Epithelial cell of esophagus (primary cell): ENCODE measurements at regions not wholly inside any gene's neighbourhood (a gene's known extent, or its start where the extent isn't known, plus 50 kb on each side); places are given as distances from the start of the nearest gene placed in this dataset.

Experiments used
- DNase-seq: peaks from one replicate; pipeline ENCODE4 v3.0.0; 2010; ENCODE audit warnings: low read depth
- H3K4me3 ChIP-seq: 2 replicates; pipeline ENCODE4 v1.5.1; 2011; ENCODE audit warnings: mild to moderate bottlenecking, low read length, control low read depth
- TF ChIP-seq, protein P1 (sequence below): IDR thresholded peaks from 2 replicates; pipeline ENCODE4 v1.5.1; 2011; ENCODE audit warnings: low read depth, mild to moderate bottlenecking, low read length, control low read depth, inconsistent platforms; ENCODE audit not compliant: insufficient read depth; ENCODE audit errors: missing control alignments

DNA sequence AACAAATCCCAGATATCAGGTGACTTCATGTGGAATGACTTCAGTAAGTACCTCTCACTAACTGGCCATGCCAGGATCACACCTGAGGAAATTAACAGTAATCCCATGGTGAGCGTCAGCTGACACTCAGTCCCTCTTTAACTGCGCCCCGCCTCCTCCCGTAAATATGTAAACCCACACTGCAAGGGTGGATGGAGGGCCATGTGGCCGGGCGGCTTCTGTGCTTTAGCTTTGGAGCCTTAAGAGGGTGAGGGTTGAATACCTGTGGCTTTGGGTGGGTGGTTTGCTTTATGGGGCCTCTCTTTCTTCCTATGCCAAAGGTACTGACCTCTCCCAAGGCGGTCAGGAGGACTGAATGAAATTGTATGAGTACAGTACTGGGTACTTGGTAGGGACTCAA is 141.7 kb downstream of the MRM1 start:
- TF ChIP-seq, protein P1, sequence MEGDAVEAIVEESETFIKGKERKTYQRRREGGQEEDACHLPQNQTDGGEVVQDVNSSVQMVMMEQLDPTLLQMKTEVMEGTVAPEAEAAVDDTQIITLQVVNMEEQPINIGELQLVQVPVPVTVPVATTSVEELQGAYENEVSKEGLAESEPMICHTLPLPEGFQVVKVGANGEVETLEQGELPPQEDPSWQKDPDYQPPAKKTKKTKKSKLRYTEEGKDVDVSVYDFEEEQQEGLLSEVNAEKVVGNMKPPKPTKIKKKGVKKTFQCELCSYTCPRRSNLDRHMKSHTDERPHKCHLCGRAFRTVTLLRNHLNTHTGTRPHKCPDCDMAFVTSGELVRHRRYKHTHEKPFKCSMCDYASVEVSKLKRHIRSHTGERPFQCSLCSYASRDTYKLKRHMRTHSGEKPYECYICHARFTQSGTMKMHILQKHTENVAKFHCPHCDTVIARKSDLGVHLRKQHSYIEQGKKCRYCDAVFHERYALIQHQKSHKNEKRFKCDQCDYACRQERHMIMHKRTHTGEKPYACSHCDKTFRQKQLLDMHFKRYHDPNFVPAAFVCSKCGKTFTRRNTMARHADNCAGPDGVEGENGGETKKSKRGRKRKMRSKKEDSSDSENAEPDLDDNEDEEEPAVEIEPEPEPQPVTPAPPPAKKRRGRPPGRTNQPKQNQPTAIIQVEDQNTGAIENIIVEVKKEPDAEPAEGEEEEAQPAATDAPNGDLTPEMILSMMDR = no peak

DNA sequence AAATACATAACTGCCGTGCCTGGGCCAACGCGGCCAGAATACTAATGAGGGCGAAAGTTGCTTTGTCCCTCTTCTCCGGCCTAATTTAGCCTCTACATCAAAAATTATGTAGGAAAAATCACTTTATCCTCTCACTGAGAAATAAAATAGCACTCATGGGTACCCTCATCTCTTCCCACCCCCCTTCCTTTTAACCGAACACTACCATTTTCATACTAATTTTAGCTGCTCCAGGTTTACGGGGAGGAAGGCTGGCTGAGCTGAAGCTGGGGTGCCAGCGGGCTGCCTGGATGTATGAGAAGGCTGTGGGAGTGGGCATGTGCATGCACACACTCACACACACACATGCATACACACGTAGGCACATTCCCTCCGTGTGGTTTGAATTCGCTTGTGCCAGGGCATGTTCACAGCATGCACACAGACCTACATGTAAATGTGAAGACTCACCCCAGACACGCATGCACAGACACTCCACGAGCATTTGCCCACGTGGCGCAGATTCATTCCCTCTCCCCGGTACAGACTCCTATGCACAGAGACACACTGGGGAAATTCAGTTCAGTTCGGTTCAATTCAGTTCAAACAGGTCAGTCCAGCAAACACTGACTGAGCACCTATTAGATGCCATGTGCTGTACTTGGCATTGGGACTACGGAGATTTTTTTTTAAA is 145.1 kb downstream of the MRM1 start:
- TF ChIP-seq, protein P1 = no peak
- H3K4me3 ChIP-seq = no peak overlapping the region
- DNase-seq = no peak

More for the DNA sequence above, 141.7 kb downstream of the MRM1 start:
- H3K4me3 ChIP-seq = no peak overlapping the region
- no peak for DNase-seq

DNA sequence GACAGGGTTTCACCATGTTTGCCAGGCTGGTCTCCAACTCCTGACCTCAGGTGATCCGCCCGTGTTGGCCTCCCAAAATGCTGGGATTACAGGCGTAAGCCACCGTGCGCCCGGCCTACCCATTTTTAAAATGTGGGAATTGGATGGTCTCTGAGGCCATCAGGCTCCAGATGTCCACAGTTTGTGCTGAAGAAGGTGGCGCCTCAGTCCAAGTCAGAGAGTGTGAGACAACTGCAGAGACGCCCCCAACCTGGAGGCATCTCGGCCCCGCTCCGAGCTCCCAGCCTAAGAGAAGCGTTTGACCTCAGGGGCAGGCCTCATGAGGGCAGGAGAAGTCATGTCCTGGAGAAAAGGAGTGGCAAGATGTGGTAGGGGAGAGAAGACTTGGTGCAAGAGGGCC is 146.5 kb downstream of the MRM1 start:
- DNase-seq = no peak
- no peak overlapping the region for H3K4me3 ChIP-seq
- TF ChIP-seq, protein P1 = no peak

DNA sequence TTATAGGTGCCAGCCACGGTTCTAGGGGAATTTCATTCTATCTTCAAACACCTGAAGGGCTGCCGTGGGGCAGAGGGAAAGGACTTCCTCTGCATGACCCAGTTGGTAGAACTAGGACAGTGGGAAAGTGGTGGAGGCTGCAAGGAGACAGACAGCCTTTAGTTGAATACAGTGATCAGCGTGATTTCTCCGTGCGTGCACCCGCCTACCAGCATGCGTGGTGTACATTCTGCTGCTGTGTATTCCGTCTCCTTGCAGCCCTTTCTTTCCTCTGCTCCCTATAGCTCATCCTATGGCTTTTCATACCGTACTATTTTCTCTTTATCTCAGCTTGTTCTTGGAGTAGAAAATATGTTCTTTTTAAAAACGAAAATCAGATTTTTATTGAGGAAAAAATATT is 146.9 kb downstream of the MRM1 start:
- TF ChIP-seq, protein P1 = no peak
- no peak overlapping the region for H3K4me3 ChIP-seq

DNA sequence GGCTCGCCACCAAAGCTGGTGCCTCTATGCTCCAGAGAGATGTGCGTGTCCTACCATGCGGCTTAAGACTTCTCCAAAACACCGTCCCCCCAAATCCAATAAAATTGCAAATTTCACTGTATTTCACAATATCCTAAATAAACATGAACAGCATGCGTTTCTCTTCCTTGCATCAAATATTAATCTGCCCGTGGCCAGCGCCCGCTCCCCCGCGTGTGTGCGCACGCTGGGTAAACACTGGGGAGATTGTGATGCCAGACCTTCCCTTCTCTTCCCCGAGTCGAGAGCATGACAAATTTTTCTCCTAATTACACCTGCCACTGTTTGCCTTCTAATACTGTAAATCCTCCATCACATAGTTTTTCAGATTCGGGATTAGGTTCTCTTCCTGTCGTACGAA is 148.1 kb downstream of the MRM1 start:
- TF ChIP-seq, protein P1 = no peak
- no peak for DNase-seq
- no peak overlapping the region for H3K4me3 ChIP-seq

More for the DNA sequence above, 146.9 kb downstream of the MRM1 start:
- DNase-seq = no peak

DNA sequence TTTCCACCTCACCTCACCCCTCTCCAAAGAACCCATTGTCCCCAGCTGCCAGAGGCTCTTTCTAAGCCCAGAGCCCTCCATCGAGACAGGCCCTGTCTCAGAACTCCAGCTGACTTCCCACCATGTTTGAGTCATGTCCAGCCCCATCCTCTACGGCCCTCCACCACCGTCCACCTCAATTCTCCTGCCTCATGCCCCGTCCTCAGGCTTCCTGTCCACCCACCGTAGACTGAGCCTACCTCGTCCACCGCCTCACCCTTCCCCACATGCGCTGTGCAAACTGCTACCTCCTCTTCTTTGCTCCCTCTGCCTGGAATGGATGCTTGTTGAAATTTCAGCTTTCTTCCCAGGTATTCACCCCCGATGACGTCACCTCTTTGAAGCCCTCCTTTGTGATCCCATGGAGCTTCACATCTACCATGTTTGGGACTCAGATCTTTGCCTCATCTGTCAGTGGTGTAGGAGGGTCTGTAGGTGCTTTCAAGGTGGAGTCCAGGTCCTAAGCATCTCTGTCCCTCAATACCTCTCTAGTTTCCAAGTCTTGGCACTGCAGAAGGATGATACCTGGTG is 149.0 kb downstream of the MRM1 start:
- TF ChIP-seq, protein P1 = no peak
- H3K4me3 ChIP-seq = no peak overlapping the region
- DNase-seq = no peak
